ENCODE measurements at regions not wholly inside any gene's neighbourhood (a gene's known extent, or its start where the extent isn't known, plus 50 kb on each side); places are given as distances from the start of the nearest gene placed in this dataset.

- H3K36me3 ChIP-seq (ENCODE audit: control insufficient read depth, insufficient read depth, low read length), result no peaks in the 10 kb centered on the region
- no CpG with 5 or more reads among the region's 2 CpGs for WGBS (ENCODE audit: insufficient coverage, low lambda C conversion rate)
- no peak overlapping the region for H3K27ac ChIP-seq (ENCODE audit: low read length)
- DNase-seq, result no peak
- peaks cover 2% of the 10 kb centered on the region for H3K27me3 ChIP-seq (ENCODE audit: control insufficient read depth, insufficient read depth, low read length)
- no peaks in the 10 kb centered on the region for H3K4me1 ChIP-seq (ENCODE audit: control insufficient read depth, insufficient read depth, low read length)
- no peak overlapping the region for H3K4me3 ChIP-seq (ENCODE audit: low read length)
- H3K9me3 ChIP-seq (ENCODE audit: control insufficient read depth, low read depth, low read length), result no peaks in the 10 kb centered on the region
Observed at GRCh38 chr14:98949051-98949450, 322.9 kb downstream of the BCL11B start.

- no peaks in the 10 kb centered on the region for H3K4me1 ChIP-seq (ENCODE audit: control insufficient read depth, insufficient read depth, low read length)
- H3K27ac ChIP-seq (ENCODE audit: low read length), result no peak overlapping the region
- no peak for DNase-seq
- H3K36me3 ChIP-seq (ENCODE audit: control insufficient read depth, insufficient read depth, low read length), result no peaks in the 10 kb centered on the region
- H3K9me3 ChIP-seq (ENCODE audit: control insufficient read depth, low read depth, low read length), result no peaks in the 10 kb centered on the region
- no peak overlapping the region for H3K4me3 ChIP-seq (ENCODE audit: low read length)
- H3K27me3 ChIP-seq (ENCODE audit: control insufficient read depth, insufficient read depth, low read length), result peaks cover 6% of the 10 kb centered on the region
- no CpG with 5 or more reads among the region's 9 CpGs for WGBS (ENCODE audit: insufficient coverage, low lambda C conversion rate)
Observed at GRCh38 chr14:98949481-98950135, 322.4 kb downstream of the BCL11B start.

GRCh38 chr14:98950353-98950895 is 321.6 kb downstream of the BCL11B start:
- H3K27me3 ChIP-seq (ENCODE audit: control insufficient read depth, insufficient read depth, low read length), result peaks cover 3% of the 10 kb centered on the region
- H3K27ac ChIP-seq (ENCODE audit: low read length), result no peak overlapping the region
- no peak overlapping the region for H3K4me3 ChIP-seq (ENCODE audit: low read length)
- no peaks in the 10 kb centered on the region for H3K4me1 ChIP-seq (ENCODE audit: control insufficient read depth, insufficient read depth, low read length)
- H3K36me3 ChIP-seq (ENCODE audit: control insufficient read depth, insufficient read depth, low read length), result no peaks in the 10 kb centered on the region
- no peaks in the 10 kb centered on the region for H3K9me3 ChIP-seq (ENCODE audit: control insufficient read depth, low read depth, low read length)
- 83% methylated on average over 1 of the region's 5 CpGs for WGBS (ENCODE audit: insufficient coverage, low lambda C conversion rate)
- DNase-seq, result no peak

GRCh38 chr14:98951031-98951430 is 321.0 kb downstream of the BCL11B start:
- no peak for DNase-seq
- H3K36me3 ChIP-seq (ENCODE audit: control insufficient read depth, insufficient read depth, low read length), result no peaks in the 10 kb centered on the region
- no CpG with 5 or more reads among the region's 3 CpGs for WGBS (ENCODE audit: insufficient coverage, low lambda C conversion rate)
- no peaks in the 10 kb centered on the region for H3K4me1 ChIP-seq (ENCODE audit: control insufficient read depth, insufficient read depth, low read length)
- peaks cover 3% of the 10 kb centered on the region for H3K27me3 ChIP-seq (ENCODE audit: control insufficient read depth, insufficient read depth, low read length)
- H3K9me3 ChIP-seq (ENCODE audit: control insufficient read depth, low read depth, low read length), result no peaks in the 10 kb centered on the region
- no peak overlapping the region for H3K27ac ChIP-seq (ENCODE audit: low read length)
- no peak overlapping the region for H3K4me3 ChIP-seq (ENCODE audit: low read length)

GRCh38 chr14:98951521-98952152 is 320.4 kb downstream of the BCL11B start:
- WGBS (ENCODE audit: insufficient coverage, low lambda C conversion rate), result no CpG with 5 or more reads among the region's 8 CpGs
- no peak overlapping the region for H3K4me3 ChIP-seq (ENCODE audit: low read length)
- no peaks in the 10 kb centered on the region for H3K9me3 ChIP-seq (ENCODE audit: control insufficient read depth, low read depth, low read length)
- no peaks in the 10 kb centered on the region for H3K36me3 ChIP-seq (ENCODE audit: control insufficient read depth, insufficient read depth, low read length)
- no peak overlapping the region for H3K27ac ChIP-seq (ENCODE audit: low read length)
- no peaks in the 10 kb centered on the region for H3K4me1 ChIP-seq (ENCODE audit: control insufficient read depth, insufficient read depth, low read length)
- no peak for DNase-seq
- H3K27me3 ChIP-seq (ENCODE audit: control insufficient read depth, insufficient read depth, low read length), result peaks cover 3% of the 10 kb centered on the region

GRCh38 chr14:98952593-98953350 is 319.2 kb downstream of the BCL11B start:
- no peaks in the 10 kb centered on the region for H3K4me1 ChIP-seq (ENCODE audit: control insufficient read depth, insufficient read depth, low read length)
- no peaks in the 10 kb centered on the region for H3K36me3 ChIP-seq (ENCODE audit: control insufficient read depth, insufficient read depth, low read length)
- H3K9me3 ChIP-seq (ENCODE audit: control insufficient read depth, low read depth, low read length), result no peaks in the 10 kb centered on the region
- 93% methylated on average over 2 of the region's 9 CpGs for WGBS (ENCODE audit: insufficient coverage, low lambda C conversion rate)
- no peak for DNase-seq
- H3K27ac ChIP-seq (ENCODE audit: low read length), result no peak overlapping the region
- peaks cover 6% of the 10 kb centered on the region for H3K27me3 ChIP-seq (ENCODE audit: control insufficient read depth, insufficient read depth, low read length)
- no peak overlapping the region for H3K4me3 ChIP-seq (ENCODE audit: low read length)

- H3K4me3 ChIP-seq (ENCODE audit: low read length), result no peak overlapping the region
- H3K9me3 ChIP-seq (ENCODE audit: control insufficient read depth, low read depth, low read length), result no peaks in the 10 kb centered on the region
- no peaks in the 10 kb centered on the region for H3K36me3 ChIP-seq (ENCODE audit: control insufficient read depth, insufficient read depth, low read length)
- H3K27ac ChIP-seq (ENCODE audit: low read length), result no peak overlapping the region
- DNase-seq, result no peak
- no peaks in the 10 kb centered on the region for H3K4me1 ChIP-seq (ENCODE audit: control insufficient read depth, insufficient read depth, low read length)
- WGBS (ENCODE audit: insufficient coverage, low lambda C conversion rate), result no CpG with 5 or more reads among the region's 20 CpGs
- H3K27me3 ChIP-seq (ENCODE audit: control insufficient read depth, insufficient read depth, low read length), result peaks cover 10% of the 10 kb centered on the region
Observed at GRCh38 chr14:98953551-98954348, 318.2 kb downstream of the BCL11B start.

GRCh38 chr14:98954349-98955000 is 317.5 kb downstream of the BCL11B start:
- 100% methylated on average over 1 of the region's 10 CpGs for WGBS (ENCODE audit: insufficient coverage, low lambda C conversion rate)
- Histone ChIP-seq H3K9me3 (ENCODE audit: control insufficient read depth, low read depth, low read length) (no peaks in the 10 kb centered on the region), H3K4me1 (ENCODE audit: control insufficient read depth, insufficient read depth, low read length) (no peaks in the 10 kb centered on the region), H3K36me3 (ENCODE audit: control insufficient read depth, insufficient read depth, low read length) (no peaks in the 10 kb centered on the region), H3K27ac (ENCODE audit: low read length) (no peak overlapping the region), H3K27me3 (ENCODE audit: control insufficient read depth, insufficient read depth, low read length) (peaks cover 10% of the 10 kb centered on the region), H3K4me3 (ENCODE audit: low read length) (no peak overlapping the region)
- no peak for DNase-seq

GRCh38 chr14:98955036-98955740 is 316.8 kb downstream of the BCL11B start:
- no peak for DNase-seq
- WGBS (ENCODE audit: insufficient coverage, low lambda C conversion rate), result 90% methylated on average over 2 of the region's 9 CpGs

More at GRCh38 chr14:98955036-98955740, 316.8 kb downstream of the BCL11B start:
- Histone ChIP-seq H3K4me1 (ENCODE audit: control insufficient read depth, insufficient read depth, low read length) (no peaks in the 10 kb centered on the region), H3K36me3 (ENCODE audit: control insufficient read depth, insufficient read depth, low read length) (no peaks in the 10 kb centered on the region), H3K4me3 (ENCODE audit: low read length) (no peak overlapping the region), H3K27ac (ENCODE audit: low read length) (no peak overlapping the region), H3K9me3 (ENCODE audit: control insufficient read depth, low read depth, low read length) (no peaks in the 10 kb centered on the region), H3K27me3 (ENCODE audit: control insufficient read depth, insufficient read depth, low read length) (peaks cover 10% of the 10 kb centered on the region)
